K562 (cell line): ENCODE measurements at regions not wholly inside any gene's neighbourhood (a gene's known extent, or its start where the extent isn't known, plus 50 kb on each side); places are given as distances from the start of the nearest gene placed in this dataset.

Source experiments
- CCAR2 ChIP-seq: fragments of 200-400 bp; formaldehyde crosslinking; IDR thresholded peaks from 2 replicates; pipeline ENCODE4 v1.6.1; 2017; ENCODE audit warnings: mild to moderate bottlenecking, low read depth, low read length
- CREB1 ChIP-seq, 2 experiments: sonication (generic) in 1 of 2; formaldehyde crosslinking in 1 of 2; IDR thresholded peaks; 2 replicates each; pipeline versions ENCODE4 v1.6.1 to v1.8.0; 2012 to 2022; ENCODE audit warnings: inconsistent platforms in 1 of 2, mild to moderate bottlenecking in 1 of 2, missing genetic modification reagents in 1 of 2, moderate library complexity in 1 of 2
- ERF ChIP-seq: fragments of 450-650 bp; formaldehyde crosslinking; IDR thresholded peaks from 2 replicates; pipeline ENCODE4 v1.4.0; 2020; ENCODE audit warnings: mild to moderate bottlenecking, mixed read lengths
- MEF2A ChIP-seq: IDR thresholded peaks from 2 replicates; pipeline ENCODE4 v1.6.1; 2011; ENCODE audit warnings: low read depth, mild to moderate bottlenecking, low read length, moderate library complexity; ENCODE audit not compliant: control insufficient read depth
- TAF9B ChIP-seq: fragments of 450-650 bp; IDR thresholded peaks from 2 replicates; pipeline ENCODE4 v1.6.1; 2018; ENCODE audit warnings: mild to moderate bottlenecking; ENCODE audit not compliant: partially characterized antibody
- ZFX ChIP-seq: sonication (generic); formaldehyde crosslinking; IDR thresholded peaks from 2 replicates; pipeline ENCODE4 v1.8.0; 2022; ENCODE audit warnings: mild to moderate bottlenecking, missing genetic modification reagents, moderate library complexity
- ZNF644 ChIP-seq: fragments of 200-800 bp; sonication (Bioruptor generic); IDR thresholded peaks from 2 replicates; pipeline ENCODE4 v1.6.1; 2016; ENCODE audit warnings: low read depth, missing genetic modification characterization, missing compliant biosample characterization
- TF ChIP-seq, protein P1 (sequence below): fragments of 250-450 bp; sonication (Bioruptor Pico); IDR thresholded peaks from 2 replicates; pipeline ENCODE4 v1.4.0; 2020; ENCODE audit warnings: mild to moderate bottlenecking, moderate library complexity
- TF ChIP-seq, protein P2 (sequence below): fragments of 450-650 bp; formaldehyde crosslinking; IDR thresholded peaks from 2 replicates; pipeline ENCODE4 v1.4.0; 2022; ENCODE audit warnings: missing genetic modification characterization
- TF ChIP-seq, protein P3 (sequence below): sonication (generic); formaldehyde crosslinking; IDR thresholded peaks from 2 replicates; pipeline ENCODE4 v1.8.0; 2023; ENCODE audit warnings: missing genetic modification reagents, mild to moderate bottlenecking, borderline replicate concordance
- TF ChIP-seq, protein P4 (sequence below): fragments of 450-650 bp; formaldehyde crosslinking; IDR thresholded peaks from 2 replicates; pipeline ENCODE4 v1.4.0; 2022; ENCODE audit warnings: missing genetic modification characterization

DNA sequence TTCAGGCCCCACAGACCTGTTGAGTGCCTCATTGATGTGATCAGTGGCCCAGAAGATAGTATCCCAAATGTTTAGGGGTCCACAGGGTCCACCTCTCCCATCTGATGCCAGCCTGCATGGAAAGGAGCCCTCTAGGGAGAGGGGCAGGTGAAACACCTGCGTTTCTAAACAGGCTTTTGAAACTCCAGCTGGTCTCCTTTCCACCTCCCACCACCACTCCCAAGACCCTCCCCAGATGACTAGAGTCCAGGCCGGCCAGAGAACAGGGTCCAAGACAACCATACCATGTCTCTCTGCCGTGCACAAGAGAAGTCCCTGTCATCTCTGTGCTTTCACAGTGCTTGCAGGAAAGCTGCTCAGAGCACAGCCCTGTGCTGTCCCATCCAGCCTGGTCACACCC is 105.0 kb upstream of the NANOS1 start (continued):
- TF ChIP-seq, protein P1, sequence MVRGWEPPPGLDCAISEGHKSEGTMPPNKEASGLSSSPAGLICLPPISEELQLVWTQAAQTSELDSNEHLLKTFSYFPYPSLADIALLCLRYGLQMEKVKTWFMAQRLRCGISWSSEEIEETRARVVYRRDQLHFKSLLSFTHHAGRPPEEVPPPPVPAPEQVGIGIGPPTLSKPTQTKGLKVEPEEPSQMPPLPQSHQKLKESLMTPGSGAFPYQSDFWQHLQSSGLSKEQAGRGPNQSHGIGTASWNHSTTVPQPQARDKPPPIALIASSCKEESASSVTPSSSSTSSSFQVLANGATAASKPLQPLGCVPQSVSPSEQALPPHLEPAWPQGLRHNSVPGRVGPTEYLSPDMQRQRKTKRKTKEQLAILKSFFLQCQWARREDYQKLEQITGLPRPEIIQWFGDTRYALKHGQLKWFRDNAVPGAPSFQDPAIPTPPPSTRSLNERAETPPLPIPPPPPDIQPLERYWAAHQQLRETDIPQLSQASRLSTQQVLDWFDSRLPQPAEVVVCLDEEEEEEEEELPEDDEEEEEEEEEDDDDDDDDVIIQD (CRISPR knock-in tag), result no peak
- TF ChIP-seq CCAR2, result no peak
- no peak for TF ChIP-seq ZFX (CRISPR knock-in tag)
- no peak for TF ChIP-seq ZNF644
- TF ChIP-seq, protein P2, sequence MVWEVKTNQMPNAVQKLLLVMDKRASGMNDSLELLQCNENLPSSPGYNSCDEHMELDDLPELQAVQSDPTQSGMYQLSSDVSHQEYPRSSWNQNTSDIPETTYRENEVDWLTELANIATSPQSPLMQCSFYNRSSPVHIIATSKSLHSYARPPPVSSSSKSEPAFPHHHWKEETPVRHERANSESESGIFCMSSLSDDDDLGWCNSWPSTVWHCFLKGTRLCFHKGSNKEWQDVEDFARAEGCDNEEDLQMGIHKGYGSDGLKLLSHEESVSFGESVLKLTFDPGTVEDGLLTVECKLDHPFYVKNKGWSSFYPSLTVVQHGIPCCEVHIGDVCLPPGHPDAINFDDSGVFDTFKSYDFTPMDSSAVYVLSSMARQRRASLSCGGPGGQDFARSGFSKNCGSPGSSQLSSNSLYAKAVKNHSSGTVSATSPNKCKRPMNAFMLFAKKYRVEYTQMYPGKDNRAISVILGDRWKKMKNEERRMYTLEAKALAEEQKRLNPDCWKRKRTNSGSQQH (CRISPR knock-in tag), result no peak
- no peak for TF ChIP-seq MEF2A
- TF ChIP-seq, protein P3, sequence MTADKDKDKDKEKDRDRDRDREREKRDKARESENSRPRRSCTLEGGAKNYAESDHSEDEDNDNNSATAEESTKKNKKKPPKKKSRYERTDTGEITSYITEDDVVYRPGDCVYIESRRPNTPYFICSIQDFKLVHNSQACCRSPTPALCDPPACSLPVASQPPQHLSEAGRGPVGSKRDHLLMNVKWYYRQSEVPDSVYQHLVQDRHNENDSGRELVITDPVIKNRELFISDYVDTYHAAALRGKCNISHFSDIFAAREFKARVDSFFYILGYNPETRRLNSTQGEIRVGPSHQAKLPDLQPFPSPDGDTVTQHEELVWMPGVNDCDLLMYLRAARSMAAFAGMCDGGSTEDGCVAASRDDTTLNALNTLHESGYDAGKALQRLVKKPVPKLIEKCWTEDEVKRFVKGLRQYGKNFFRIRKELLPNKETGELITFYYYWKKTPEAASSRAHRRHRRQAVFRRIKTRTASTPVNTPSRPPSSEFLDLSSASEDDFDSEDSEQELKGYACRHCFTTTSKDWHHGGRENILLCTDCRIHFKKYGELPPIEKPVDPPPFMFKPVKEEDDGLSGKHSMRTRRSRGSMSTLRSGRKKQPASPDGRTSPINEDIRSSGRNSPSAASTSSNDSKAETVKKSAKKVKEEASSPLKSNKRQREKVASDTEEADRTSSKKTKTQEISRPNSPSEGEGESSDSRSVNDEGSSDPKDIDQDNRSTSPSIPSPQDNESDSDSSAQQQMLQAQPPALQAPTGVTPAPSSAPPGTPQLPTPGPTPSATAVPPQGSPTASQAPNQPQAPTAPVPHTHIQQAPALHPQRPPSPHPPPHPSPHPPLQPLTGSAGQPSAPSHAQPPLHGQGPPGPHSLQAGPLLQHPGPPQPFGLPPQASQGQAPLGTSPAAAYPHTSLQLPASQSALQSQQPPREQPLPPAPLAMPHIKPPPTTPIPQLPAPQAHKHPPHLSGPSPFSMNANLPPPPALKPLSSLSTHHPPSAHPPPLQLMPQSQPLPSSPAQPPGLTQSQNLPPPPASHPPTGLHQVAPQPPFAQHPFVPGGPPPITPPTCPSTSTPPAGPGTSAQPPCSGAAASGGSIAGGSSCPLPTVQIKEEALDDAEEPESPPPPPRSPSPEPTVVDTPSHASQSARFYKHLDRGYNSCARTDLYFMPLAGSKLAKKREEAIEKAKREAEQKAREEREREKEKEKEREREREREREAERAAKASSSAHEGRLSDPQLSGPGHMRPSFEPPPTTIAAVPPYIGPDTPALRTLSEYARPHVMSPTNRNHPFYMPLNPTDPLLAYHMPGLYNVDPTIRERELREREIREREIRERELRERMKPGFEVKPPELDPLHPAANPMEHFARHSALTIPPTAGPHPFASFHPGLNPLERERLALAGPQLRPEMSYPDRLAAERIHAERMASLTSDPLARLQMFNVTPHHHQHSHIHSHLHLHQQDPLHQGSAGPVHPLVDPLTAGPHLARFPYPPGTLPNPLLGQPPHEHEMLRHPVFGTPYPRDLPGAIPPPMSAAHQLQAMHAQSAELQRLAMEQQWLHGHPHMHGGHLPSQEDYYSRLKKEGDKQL, result no peak
- no peak for TF ChIP-seq ERF
- TF ChIP-seq CREB1 (IDR thresholded peaks at IDR 0.05), result no peak
- no peak for TF ChIP-seq CREB1 (CRISPR knock-in tag; IDR thresholded peaks at IDR 0.05)
- TF ChIP-seq, protein P4, sequence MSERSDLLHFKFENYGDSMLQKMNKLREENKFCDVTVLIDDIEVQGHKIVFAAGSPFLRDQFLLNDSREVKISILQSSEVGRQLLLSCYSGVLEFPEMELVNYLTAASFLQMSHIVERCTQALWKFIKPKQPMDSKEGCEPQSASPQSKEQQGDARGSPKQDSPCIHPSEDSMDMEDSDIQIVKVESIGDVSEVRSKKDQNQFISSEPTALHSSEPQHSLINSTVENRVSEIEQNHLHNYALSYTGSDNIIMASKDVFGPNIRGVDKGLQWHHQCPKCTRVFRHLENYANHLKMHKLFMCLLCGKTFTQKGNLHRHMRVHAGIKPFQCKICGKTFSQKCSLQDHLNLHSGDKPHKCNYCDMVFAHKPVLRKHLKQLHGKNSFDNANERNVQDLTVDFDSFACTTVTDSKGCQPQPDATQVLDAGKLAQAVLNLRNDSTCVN, result no peak
- TF ChIP-seq TAF9B, result no peak
